HepG2 (cell line): ENCODE measurements at regions not wholly inside any gene's neighbourhood (a gene's known extent, or its start where the extent isn't known, plus 50 kb on each side); places are given as distances from the start of the nearest gene placed in this dataset.

Experiments used
- ATAC-seq: fragments of 200-7000 bp; cut with Tn5 transposase; 3 replicates; pipeline ENCODE4 v1.9.1; 2020; ENCODE audit warnings: mild to moderate bottlenecking, moderate library complexity
- BruUV-seq: library from RNA; stranded (reverse); fragments of 400-500 nt; replicated peaks from 2 replicates; lab custom pipeline; 2021; lab: Mats Ljungman, UMichigan
- CTCF ChIA-PET: fragments of 300-600 bp; formaldehyde crosslinking; extraction: SDS; loops from one replicate; lab custom pipeline; 2021; ENCODE audit warnings: low total read pairs, inconsistent platforms, low intra/inter-chr PET ratio; lab: Yijun Ruan, JAX
- POLR2A ChIA-PET: fragments of 350-600 bp; sonication (Branson Sonifier 250); formaldehyde crosslinking; loops from one replicate; lab custom pipeline; 2020; ENCODE audit warnings: antibody characterized with exemption, inconsistent platforms; lab: Yijun Ruan, JAX
- DNase-seq: peaks from one replicate; pipeline ENCODE4 v3.0.0-alpha.2; 2015; ENCODE audit warnings: low spot score
- FAIRE-seq: peaks from 3 replicates; lab custom pipeline; 2011; peaks lifted over from hg19 to GRCh38; lab: Jason Lieb, UNC
- H2AFZ ChIP-seq: one replicate; pipeline ENCODE4 v1.6.1; 2011; ENCODE audit warnings: low read length, inconsistent platforms
- H3K27ac ChIP-seq: fragments of 300-600 bp; 3 replicates; pipeline ENCODE4 v1.8.0; 2011; ENCODE audit warnings: mixed run types, mild to moderate bottlenecking, mixed read lengths, low read length, inconsistent platforms; ENCODE audit not compliant: insufficient read depth; ENCODE audit errors: extremely low read length
- H3K27me3 ChIP-seq, 2 experiments: fragments of 200-600 bp in 1 of 2; 2 replicates in 1 of 2; 3 replicates in 1 of 2; pipeline versions ENCODE4 v1.6.0 to v1.8.0; 2011; ENCODE audit warnings: low read length in 2 of 2, mild to moderate bottlenecking in 2 of 2, moderate library complexity in 2 of 2, inconsistent platforms in 1 of 2; ENCODE audit not compliant: insufficient read depth in 2 of 2, control insufficient read depth in 1 of 2
- H3K36me3 ChIP-seq, 2 experiments: fragments of 200-600 bp in 1 of 2; replicated peaks in 1 of 2; 2 replicates in 1 of 2; 3 replicates in 1 of 2; pipeline versions ENCODE4 v1.5.1 to v1.8.0; 2011; ENCODE audit warnings: low read length in 2 of 2, inconsistent platforms in 1 of 2; ENCODE audit not compliant: insufficient read depth in 2 of 2, control insufficient read depth in 1 of 2
- H3K4me1 ChIP-seq: 2 replicates; pipeline ENCODE4 v1.5.1; 2012; ENCODE audit warnings: low read length, inconsistent platforms; ENCODE audit not compliant: insufficient read depth
- H3K4me2 ChIP-seq: 2 replicates; pipeline ENCODE4 v1.6.0; 2011; ENCODE audit warnings: low read depth, low read length, inconsistent platforms
- H3K4me3 ChIP-seq, 3 experiments: fragments of 200-600 bp in 1 of 3; sonication (generic), shearing (Covaris generic) in 1 of 3; replicated peaks in 1 of 3; 2 replicates each; pipeline ENCODE4 v1.5.1; 2011 to 2016; ENCODE audit warnings: low read length in 3 of 3, inconsistent platforms in 2 of 3, low read depth in 2 of 3, mild to moderate bottlenecking in 2 of 3, control low read depth in 1 of 3, mixed read lengths in 1 of 3; ENCODE audit not compliant: insufficient read depth in 1 of 3
- H3K79me2 ChIP-seq: one replicate; pipeline ENCODE4 v1.6.1; 2011; ENCODE audit warnings: low read length, inconsistent platforms; ENCODE audit not compliant: insufficient read depth
- H3K9ac ChIP-seq: 2 replicates; pipeline ENCODE4 v1.6.0; 2011; ENCODE audit warnings: mild to moderate bottlenecking, low read depth, low read length, inconsistent platforms; ENCODE audit not compliant: insufficient read depth
- H3K9me3 ChIP-seq: 2 replicates; pipeline ENCODE4 v1.5.1; 2012; ENCODE audit warnings: mild to moderate bottlenecking, low read length
- H4K20me1 ChIP-seq: 2 replicates; pipeline ENCODE4 v1.6.0; 2011; ENCODE audit warnings: inconsistent platforms, mild to moderate bottlenecking, low read length, moderate library complexity; ENCODE audit not compliant: insufficient read depth
- ARID5B ChIP-seq: IDR thresholded peaks from 2 replicates; pipeline ENCODE4 v1.4.0; 2020; ENCODE audit warnings: mild to moderate bottlenecking, missing genetic modification reagents
- ATF7 ChIP-seq, 2 experiments: fragments of 450-650 bp in 1 of 2; sonication (generic) in 1 of 2; formaldehyde crosslinking in 1 of 2; IDR thresholded peaks; 2 replicates each; pipeline versions ENCODE4 v1.4.0 to v1.6.1; 2016 to 2020; ENCODE audit warnings: antibody characterized with exemption in 1 of 2, mild to moderate bottlenecking in 1 of 2, missing genetic modification reagents in 1 of 2
- CSRNP2 ChIP-seq: sonication (generic); formaldehyde crosslinking; conservative IDR thresholded peaks from 2 replicates; pipeline ENCODE4 v1.8.0; 2022; ENCODE audit warnings: low read depth, missing genetic modification reagents
- MNT ChIP-seq: fragments of 450-650 bp; IDR thresholded peaks from 2 replicates; pipeline ENCODE4 v1.6.1; 2016
- MXD4 ChIP-seq: IDR thresholded peaks from 2 replicates; pipeline ENCODE4 v1.6.1; 2016; ENCODE audit warnings: mild to moderate bottlenecking, missing biosample characterization, missing genetic modification reagents
- ONECUT2 ChIP-seq: sonication (generic); formaldehyde crosslinking; IDR thresholded peaks from 2 replicates; pipeline ENCODE4 v1.4.0; 2020; ENCODE audit warnings: missing genetic modification reagents
- TAF15 ChIP-seq: fragments of 200-400 bp; formaldehyde crosslinking; IDR thresholded peaks from one replicate; pipeline ENCODE4 v1.6.1; 2018; ENCODE audit warnings: mild to moderate bottlenecking, low read depth, low read length; ENCODE audit not compliant: poor library complexity, severe bottlenecking
- WGBS: methylation state at CpG from one replicate; pipeline ENCODE4 v1.1.6; 2017; ENCODE audit warnings: low lambda C conversion rate; 5-methylcytosine and 5-hydroxymethylcytosine counted together
- in situ Hi-C: cut with HindIII; loops from 2 replicates; pipeline ENCODE4 v1.10.0; 2017; ENCODE audit warnings: low pct_unique_long_range_greater_than_20kb; ENCODE audit not compliant: extremely low pct_ligation_motif_present
- intact Hi-C: fragments of 100-400 bp; cut with micrococcal nuclease; formaldehyde crosslinking; loops from one replicate; pipeline ENCODE4 v1.10.0; 2022; ENCODE audit not compliant: unreplicated experiment

- no peaks in the 10 kb centered on the region for H4K20me1 ChIP-seq
- CTCF ChIA-PET, result no interaction called here
- no peaks in the 10 kb centered on the region for H3K9me3 ChIP-seq
- H3K9ac ChIP-seq, result no peak overlapping the region
- no peak overlapping the region for H2AFZ ChIP-seq
- intact Hi-C loops (no loop called here), in situ Hi-C loops (no loop called here)
- no peak overlapping the region for H3K4me3 ChIP-seq
- H3K27ac ChIP-seq, result no peak overlapping the region
- ATAC-seq (no peak), DNase-seq (no peak), FAIRE-seq (no peak)
- H3K4me2 ChIP-seq, result no peak overlapping the region
- POLR2A ChIA-PET, result no interaction called here
- WGBS, result 60% methylated on average over 3 of the region's 3 CpGs
- H3K4me1 ChIP-seq, result peaks cover 26% of the 10 kb centered on the region
- H3K27me3 ChIP-seq, result no peaks in the 10 kb centered on the region
- TF ChIP-seq ATF7 (IDR thresholded peaks at IDR 0.05) (0 out of 2 replicates have a peak, but pooled peaks have one; percentile 28), ATF7 (CRISPR knock-in tag; IDR thresholded peaks at IDR 0.05) (no peak), MNT (peak; percentile 15; the same call in 1 of the 2 replicates), MXD4 (CRISPR knock-in tag) (no peak)
- H3K36me3 ChIP-seq, result no peaks in the 10 kb centered on the region
- no TSS peak for BruUV-seq
- H3K79me2 ChIP-seq, result no peaks in the 10 kb centered on the region
Observed at GRCh38 chr1:172936088-172936645, 114.6 kb downstream of the TNFSF18 start.

GRCh38 chr1:172938681-172939080 lies 112.1 kb downstream of the TNFSF18 start:
- no peak overlapping the region for H3K4me3 ChIP-seq
- no peak overlapping the region for H3K4me2 ChIP-seq
- H3K79me2 ChIP-seq, result no peaks in the 10 kb centered on the region
- no peaks in the 10 kb centered on the region for H3K9me3 ChIP-seq
- no TSS peak for BruUV-seq
- TF ChIP-seq ONECUT2 (no peak), TAF15 (no peak), ARID5B (CRISPR knock-in tag) (no peak), CSRNP2 (no peak)
- no peak overlapping the region for H2AFZ ChIP-seq
- CTCF ChIA-PET, result no interaction called here
- DNase-seq, result no peak
- no peaks in the 10 kb centered on the region for H3K27me3 ChIP-seq
- ATAC-seq, result no peak
- FAIRE-seq, result no peak
- H3K27ac ChIP-seq, result no peak overlapping the region
- in situ Hi-C loops, result no loop called here
- intact Hi-C loops, result no loop called here
- H4K20me1 ChIP-seq, result no peaks in the 10 kb centered on the region
- POLR2A ChIA-PET, result no interaction called here
- H3K36me3 ChIP-seq, result no peaks in the 10 kb centered on the region
- peaks cover 10% of the 10 kb centered on the region for H3K4me1 ChIP-seq
- H3K9ac ChIP-seq, result no peak overlapping the region
